ENCODE measurements at regions not wholly inside any gene's neighbourhood (a gene's known extent, or its start where the extent isn't known, plus 50 kb on each side); places are given as distances from the start of the nearest gene placed in this dataset.
A peak's percentile ranks its signal among the peaks of the same experiment; 100 is the strongest.

DNA sequence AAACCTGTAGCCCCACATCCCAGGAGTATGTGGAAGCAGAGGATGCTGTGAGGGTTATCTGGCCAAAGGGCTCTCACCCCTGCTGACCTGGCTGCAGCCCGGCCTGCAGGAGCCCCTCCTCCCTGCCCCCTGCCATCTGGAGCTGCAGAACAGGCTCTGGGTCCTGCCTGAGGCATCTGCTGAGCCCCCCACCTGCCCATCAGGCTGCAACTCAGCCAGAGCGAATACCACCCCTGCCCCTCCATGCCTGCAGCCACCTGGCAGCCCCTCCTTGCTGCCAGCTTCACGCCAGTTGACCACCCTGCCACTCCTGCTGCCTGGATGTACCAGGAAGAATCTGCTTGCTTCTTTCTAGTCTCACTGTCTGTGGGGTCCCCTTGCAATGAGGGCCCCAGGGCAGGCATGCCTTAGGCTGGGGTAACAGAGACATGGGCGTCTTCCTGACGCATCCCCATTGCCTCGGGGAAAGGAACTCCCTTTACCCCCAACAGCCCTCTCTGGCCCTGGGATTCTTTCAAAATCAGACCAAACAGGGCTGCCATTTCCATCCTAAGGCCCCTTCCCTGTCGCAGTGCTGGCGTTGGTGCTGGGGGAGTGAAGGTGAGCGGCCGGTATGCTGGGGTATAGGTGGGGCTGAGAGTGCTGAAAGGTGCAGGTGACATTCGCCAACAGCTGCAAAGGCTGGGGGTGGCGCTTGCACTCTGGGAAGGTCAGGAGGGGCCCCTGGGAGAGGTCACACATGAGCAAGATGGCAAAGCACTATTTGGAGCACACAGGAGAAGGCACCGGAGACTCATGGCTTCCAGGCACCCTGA lies 1334.6 kb downstream of the TBC1D22A start:
- Histone ChIP-seq H3K27ac (peak overlapping the region; percentile 67 to 90 (median 80)), H3K9me3 (peaks cover 0 to under 1% (median 0%) of the 10 kb centered on the region in 8 donors), H3K27me3 (replicated peaks in 1 of 7) (peaks cover 0 to 17% (median 0%) of the 10 kb centered on the region in 7 donors), H3K4me3 (no peak overlapping the region), H3K4me1 (peaks cover 7 to 52% (median 31%) of the 10 kb centered on the region in 6 donors), H3K36me3 (no peaks in the 10 kb centered on the region)
- intact Hi-C loops (cut with DNase I; ENCODE audit: low total_unique reads) = no loop called here
- peak in 1 of 3 donors; percentile 5 for TF ChIP-seq POLR2AphosphoS5 (IDR thresholded peaks at IDR 0.05)
- TF ChIP-seq, protein P1, sequence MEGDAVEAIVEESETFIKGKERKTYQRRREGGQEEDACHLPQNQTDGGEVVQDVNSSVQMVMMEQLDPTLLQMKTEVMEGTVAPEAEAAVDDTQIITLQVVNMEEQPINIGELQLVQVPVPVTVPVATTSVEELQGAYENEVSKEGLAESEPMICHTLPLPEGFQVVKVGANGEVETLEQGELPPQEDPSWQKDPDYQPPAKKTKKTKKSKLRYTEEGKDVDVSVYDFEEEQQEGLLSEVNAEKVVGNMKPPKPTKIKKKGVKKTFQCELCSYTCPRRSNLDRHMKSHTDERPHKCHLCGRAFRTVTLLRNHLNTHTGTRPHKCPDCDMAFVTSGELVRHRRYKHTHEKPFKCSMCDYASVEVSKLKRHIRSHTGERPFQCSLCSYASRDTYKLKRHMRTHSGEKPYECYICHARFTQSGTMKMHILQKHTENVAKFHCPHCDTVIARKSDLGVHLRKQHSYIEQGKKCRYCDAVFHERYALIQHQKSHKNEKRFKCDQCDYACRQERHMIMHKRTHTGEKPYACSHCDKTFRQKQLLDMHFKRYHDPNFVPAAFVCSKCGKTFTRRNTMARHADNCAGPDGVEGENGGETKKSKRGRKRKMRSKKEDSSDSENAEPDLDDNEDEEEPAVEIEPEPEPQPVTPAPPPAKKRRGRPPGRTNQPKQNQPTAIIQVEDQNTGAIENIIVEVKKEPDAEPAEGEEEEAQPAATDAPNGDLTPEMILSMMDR (IDR thresholded peaks at IDR 0.05 in 8 of 11, conservative IDR thresholded peaks at IDR 0.05 in 3 of 11) = no peak
- DNase-seq = no peak
- WGBS, 5 donors = 52 to 75% (median 70%) methylated on average over 11 to 13 of the region's 13 CpGs

DNA sequence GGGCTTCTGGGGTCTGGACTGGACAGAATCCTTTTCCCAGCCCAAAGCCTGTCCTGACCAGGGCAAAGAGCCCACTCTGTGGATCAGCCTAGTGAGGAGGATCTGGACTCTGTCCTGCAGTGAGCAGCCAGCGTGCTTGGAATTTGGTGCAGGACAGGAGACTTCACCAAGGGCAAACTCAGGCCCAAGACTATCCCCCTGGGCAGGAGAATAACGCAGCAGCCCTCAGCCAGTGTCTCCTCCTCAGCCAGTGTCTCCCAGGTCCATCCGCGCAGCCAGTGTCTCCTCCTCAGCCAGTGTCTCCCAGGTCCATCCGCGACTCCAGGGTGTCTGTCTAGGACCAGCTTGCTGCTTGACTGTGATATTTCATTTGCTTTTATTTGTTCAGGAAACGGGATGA lies 1334.0 kb downstream of the TBC1D22A start:
- 81 to 91% (median 89%) methylated on average over 6 to 7 of the region's 7 CpGs for whole genome bisulfite sequencing, 5 donors
- Histone ChIP-seq H3K36me3 (no peaks in the 10 kb centered on the region), H3K9me3 (no peaks in the 10 kb centered on the region), H3K27me3 (replicated peaks in 1 of 7) (peaks cover 0 to 12% (median 0%) of the 10 kb centered on the region in 7 donors), H3K4me1 (peaks cover 7 to 59% (median 35%) of the 10 kb centered on the region in 6 donors), H3K4me3 (no peak overlapping the region), H3K27ac (peak overlapping the region in 4 of 8 donors; percentile 79 to 90 (median 82))
- TF ChIP-seq POLR2AphosphoS5 (IDR thresholded peaks at IDR 0.05) (no peak), POLR2A (IDR thresholded peaks at IDR 0.05) (no peak)
- TF ChIP-seq, protein P1 (IDR thresholded peaks at IDR 0.05 in 8 of 11, conservative IDR thresholded peaks at IDR 0.05 in 3 of 11) = no peak
- intact Hi-C loops (cut with DNase I; ENCODE audit: low total_unique reads) = no loop called here
- no peak for DNase-seq

DNA sequence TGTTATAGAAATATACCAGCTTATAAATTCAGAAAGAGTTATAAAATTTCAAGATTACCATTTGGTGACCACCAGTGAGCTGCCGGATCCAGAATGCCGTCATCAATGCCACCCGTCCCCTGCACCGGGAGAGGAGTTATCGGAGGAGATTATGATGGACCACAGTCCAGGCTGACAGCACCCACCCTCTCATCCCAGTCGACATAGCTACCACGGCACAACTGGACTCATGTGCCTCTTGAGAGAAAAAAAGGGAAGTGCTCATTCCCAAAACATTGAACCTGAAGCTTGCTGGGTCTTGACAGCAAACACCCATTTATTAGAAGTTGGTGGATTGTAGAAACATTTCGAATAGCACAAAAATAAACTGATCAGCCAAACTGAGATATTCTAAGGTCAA lies 1331.5 kb downstream of the TBC1D22A start:
- Histone ChIP-seq H3K4me1 (peaks cover 10 to 56% (median 46%) of the 10 kb centered on the region in 6 donors), H3K36me3 (no peaks in the 10 kb centered on the region), H3K4me3 (no peak overlapping the region), H3K9me3 (no peaks in the 10 kb centered on the region), H3K27ac (no peak overlapping the region), H3K27me3 (replicated peaks in 1 of 7) (peaks cover 0 to 7% (median 0%) of the 10 kb centered on the region in 7 donors)
- intact Hi-C loops (cut with DNase I; ENCODE audit: low total_unique reads) = no loop called here
- TF ChIP-seq, protein P1 (IDR thresholded peaks at IDR 0.05 in 8 of 11, conservative IDR thresholded peaks at IDR 0.05 in 3 of 11) = no peak
- no peak for TF ChIP-seq POLR2A (IDR thresholded peaks at IDR 0.05)
- no peak for TF ChIP-seq POLR2AphosphoS5 (IDR thresholded peaks at IDR 0.05)
- no peak for DNase-seq
- WGBS, 5 donors = 72 to 79% (median 74%) methylated on average over 8 of the region's 8 CpGs

DNA sequence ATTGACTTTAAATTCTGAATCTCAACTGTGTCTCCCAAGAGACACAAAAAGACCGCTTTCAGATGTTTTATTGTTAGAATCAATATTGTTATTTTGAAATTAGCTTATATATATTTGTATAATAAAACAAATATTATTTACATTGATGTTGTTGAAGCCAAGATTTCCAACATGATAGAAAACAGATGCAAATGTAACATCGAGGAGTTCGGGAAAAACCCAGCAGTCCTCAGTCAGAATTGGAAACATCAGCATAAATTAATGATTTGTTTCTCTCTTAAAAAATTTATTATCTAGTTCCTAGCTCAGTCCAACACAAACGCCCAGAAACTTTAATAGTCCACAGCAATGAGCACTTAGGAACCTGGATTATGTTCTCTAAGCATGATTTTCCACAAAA lies 1330.4 kb downstream of the TBC1D22A start:
- TF ChIP-seq POLR2A (IDR thresholded peaks at IDR 0.05) (no peak), POLR2AphosphoS5 (IDR thresholded peaks at IDR 0.05) (no peak)
- TF ChIP-seq, protein P1 (IDR thresholded peaks at IDR 0.05 in 8 of 11, conservative IDR thresholded peaks at IDR 0.05 in 3 of 11) = no peak
- Histone ChIP-seq H3K36me3 (no peaks in the 10 kb centered on the region), H3K9me3 (no peaks in the 10 kb centered on the region), H3K27me3 (replicated peaks in 1 of 7) (peaks cover 0 to 4% (median 0%) of the 10 kb centered on the region in 7 donors), H3K4me1 (peaks cover 9 to 45% (median 39%) of the 10 kb centered on the region in 6 donors), H3K4me3 (no peak overlapping the region), H3K27ac (no peak overlapping the region)
- WGBS, 5 donors = 85 to 91% (median 88%) methylated on average over 4 of the region's 4 CpGs
- intact Hi-C loops (cut with DNase I; ENCODE audit: low total_unique reads) = no loop called here
- DNase-seq = no peak

All from spleen (tissue), 11 donors.